Pons (tissue), 1 donor: ENCODE measurements at regions not wholly inside any gene's neighbourhood (a gene's known extent, or its start where the extent isn't known, plus 50 kb on each side); places are given as distances from the start of the nearest gene placed in this dataset.

ENCODE experiments used
- DNase-seq: peaks from one replicate; pipeline ENCODE4 v3.0.0-alpha.2; 2016; ENCODE audit warnings: low spot score

- no peak for DNase-seq
Measured at GRCh38 chr1:221366495-221367110, 375.3 kb downstream of the DUSP10 start.

DNA sequence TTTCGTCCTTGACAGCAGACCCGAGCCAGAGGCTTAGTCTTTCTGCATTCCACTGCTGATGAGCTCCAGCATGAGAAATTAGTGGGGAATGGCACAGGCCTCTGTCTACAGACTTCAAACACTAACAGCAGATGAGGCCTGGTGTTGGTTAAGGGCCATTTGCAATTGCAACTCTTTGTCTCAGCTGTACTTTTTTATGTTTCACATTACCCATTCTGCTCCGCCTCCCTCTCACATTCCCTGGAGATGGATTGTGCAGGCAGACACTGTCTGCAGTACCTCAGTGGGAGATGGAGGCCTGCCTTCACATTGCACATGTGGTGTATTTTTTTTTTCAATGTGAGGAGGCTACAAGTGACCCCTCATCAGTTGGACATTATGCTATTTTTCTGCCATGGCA is 370.2 kb downstream of the DUSP10 start:
- DNase-seq, result no peak

DNA sequence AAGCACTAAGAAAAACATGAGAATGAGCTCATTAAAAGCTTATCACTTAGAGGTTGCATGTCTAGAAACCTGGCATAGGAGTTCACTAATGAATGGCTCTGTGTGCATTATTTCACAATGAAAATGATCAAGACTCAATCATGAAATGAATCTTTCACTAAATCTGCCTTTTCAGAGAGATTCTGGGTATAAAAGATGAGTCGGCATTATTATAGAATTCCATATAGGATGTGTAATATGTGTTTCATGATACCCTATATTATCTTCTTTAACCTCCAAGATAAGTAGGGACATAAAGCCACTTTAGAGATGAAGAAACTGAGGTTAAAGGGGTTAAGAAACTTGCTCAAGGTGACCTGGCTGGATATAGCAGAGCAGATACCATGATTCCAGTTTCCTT is 368.1 kb downstream of the DUSP10 start:
- no peak for DNase-seq

DNA sequence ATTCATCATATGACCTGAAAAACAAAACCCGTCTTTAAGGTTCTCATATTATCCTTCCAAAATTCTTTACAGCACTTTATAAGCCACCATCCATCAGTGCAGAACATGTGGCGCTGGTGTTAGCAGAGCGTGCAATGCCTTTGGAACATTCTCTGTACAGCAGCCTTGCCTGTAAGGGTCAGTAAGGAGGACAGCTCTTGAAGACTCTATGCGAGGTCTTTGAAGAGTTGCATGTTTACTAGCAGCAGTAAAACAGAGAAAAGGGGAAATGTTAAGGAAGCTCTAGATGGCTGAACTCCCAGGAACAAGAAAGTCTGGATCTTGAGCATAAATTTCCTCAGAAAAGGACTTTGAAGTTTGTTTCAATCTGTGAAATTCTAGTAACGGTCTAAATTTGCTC is 365.6 kb downstream of the DUSP10 start:
- DNase-seq, result no peak

GRCh38 chr1:221381910-221382623 is 359.8 kb downstream of the DUSP10 start:
- DNase-seq, result no peak

DNA sequence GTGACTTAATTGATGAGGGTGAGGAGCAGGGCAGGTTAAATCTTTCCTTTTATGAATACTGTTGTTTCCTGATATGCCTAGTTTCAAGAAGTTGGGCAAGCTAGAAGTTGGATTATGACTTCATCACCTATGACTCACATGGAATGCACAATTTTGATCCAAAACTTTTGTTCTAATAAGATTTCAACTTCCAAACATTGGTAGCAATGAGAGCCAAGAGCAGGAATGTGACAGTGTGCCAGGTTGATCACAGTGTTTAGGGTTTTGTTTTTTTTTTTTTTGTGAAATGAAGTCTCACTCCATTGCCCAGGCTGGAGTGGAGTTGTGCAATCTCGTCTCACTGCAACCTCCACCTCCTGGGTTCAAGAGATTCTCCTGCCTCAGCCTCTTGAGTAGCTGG is 349.4 kb downstream of the DUSP10 start:
- DNase-seq, result no peak

GRCh38 chr1:221394011-221394544 is 347.8 kb downstream of the DUSP10 start:
- DNase-seq, result no peak

DNA sequence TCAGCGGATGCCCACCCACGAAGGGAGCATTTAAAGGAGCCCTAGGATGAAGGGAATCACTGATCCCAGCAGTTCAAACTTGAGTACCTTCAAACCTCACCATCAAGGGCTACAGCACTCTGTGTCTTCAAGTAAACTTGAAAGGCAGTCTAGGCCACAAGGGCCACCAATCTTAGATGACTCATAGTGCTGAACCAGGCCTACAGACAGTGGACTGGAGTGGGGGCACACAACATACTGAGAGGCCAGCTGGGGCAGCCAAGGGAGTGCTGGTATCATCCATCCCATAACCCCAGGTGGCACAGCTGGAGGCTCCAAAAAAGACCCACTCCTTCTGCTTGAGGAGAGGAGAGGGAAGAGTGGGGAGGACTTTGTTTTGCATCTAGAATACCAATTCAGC is 345.4 kb downstream of the DUSP10 start:
- no peak for DNase-seq

DNA sequence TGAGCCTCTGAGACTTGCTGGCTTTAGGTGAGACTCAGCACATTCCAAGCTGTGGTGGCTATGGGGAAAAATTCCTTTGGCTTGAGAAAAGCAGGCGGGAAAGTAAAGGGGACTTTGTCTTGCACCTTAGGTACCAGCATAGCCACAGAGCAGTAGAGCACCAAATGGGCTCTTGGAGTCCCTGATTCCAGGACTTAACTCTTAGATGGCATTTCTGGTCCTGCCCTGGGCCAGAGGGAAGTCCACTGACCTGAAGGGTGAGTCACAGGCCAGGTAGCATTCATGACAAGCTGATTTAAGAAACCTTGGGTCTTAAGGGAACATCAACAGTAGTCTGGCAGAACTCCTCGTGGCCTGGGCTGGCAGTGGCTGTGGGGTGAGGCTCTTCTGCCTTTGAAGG is 344.7 kb downstream of the DUSP10 start:
- no peak for DNase-seq

DNA sequence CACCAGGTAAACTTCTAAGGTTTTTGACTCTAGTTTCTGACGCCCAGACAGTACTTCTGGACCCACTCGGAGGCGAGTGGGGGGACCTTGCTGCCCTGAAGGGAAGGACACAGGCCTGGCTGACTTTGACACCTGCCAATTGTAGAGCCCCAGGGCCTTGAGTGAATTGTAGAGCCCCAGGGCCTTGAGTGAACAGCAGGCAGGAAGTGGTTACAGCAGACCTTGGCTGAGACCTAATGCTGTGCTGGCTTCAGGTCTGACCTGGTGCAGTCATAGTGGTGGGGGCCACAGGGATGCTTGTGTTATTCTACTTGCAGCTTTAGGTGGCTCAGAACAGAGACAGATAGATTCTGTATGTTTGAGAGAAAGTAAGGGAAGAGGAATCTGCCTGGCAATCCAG is 344.3 kb downstream of the DUSP10 start:
- no peak for DNase-seq

DNA sequence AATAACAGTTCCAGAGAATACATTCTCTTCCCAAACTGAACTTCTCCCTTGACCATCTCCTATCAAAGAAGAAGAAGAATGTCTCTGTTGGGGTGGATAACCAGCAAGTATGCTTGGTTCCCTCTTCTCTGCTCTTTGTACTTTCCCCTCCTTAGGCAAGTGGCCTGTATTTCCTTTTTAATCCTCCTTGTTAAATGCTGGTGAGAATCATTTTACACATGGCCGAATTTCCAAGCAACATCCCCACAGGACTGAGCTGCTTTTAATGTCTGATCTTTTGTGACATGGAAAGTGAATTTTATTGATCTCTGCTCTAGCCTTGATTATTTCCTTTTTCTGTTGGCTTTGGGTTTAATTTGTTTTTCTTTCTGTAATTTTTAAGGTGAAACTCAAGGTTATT is 336.7 kb downstream of the DUSP10 start:
- DNase-seq, result no peak

GRCh38 chr1:221408117-221408803 is 333.6 kb downstream of the DUSP10 start:
- DNase-seq, result no peak

DNA sequence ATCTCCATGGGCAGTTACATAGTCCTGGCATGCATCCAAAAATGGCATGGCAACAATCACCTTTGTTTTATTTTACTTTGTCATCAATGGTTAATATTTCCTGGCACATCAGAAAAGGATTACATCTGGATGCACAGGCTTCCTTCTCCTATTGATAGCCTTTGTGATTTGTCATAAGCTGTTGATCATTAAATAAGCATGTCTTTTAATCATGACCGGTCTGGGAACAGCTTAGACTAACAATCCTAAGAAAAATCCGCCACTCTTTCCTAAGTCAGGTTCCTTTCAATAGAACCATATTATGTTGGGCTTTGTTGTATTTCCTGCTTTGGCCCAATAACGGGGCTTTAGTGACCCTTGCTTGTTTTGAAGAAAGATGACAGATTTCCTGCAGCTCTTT is 330.6 kb downstream of the DUSP10 start:
- no peak for DNase-seq

DNA sequence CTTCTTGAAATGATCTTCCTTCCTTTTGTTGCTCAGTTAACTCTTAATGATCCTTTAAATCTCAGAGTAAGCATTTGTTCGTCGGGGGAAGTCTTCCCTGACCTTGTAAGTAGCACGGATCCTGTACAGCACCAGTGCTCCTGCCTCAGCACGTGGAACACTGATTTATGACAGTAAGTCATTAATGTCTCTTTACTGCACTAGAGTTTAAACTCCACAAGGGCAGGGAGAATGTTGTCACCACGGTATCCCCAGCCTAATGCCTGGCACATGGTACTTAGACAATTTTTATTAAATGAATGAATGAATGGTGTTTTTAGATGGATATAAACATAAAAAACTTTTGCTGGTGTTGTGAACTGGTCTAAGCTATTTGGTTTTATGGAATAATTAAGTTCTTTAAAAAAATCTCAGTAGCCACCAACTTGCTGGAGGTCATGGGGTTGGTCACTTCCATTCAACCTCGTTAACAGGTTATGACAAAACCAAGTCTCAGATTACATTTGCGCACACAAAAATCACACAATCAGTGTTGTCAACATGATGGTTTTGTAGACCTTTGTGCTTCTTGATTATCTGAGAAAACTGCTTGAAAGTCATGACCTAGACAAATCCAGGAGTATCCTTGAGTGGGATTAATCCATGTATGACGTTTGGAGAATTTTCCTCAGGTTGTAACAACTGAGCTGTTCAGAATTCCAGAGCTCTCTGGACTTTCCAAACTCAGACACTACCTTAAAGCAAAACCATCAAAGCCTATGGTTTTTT is 326.9 kb downstream of the DUSP10 start:
- DNase-seq, result no peak

GRCh38 chr1:221415651-221416050 is 326.2 kb downstream of the DUSP10 start:
- no peak for DNase-seq

GRCh38 chr1:221416142-221416541 is 325.7 kb downstream of the DUSP10 start:
- DNase-seq, result no peak

- DNase-seq, result no peak
Measured at GRCh38 chr1:221416723-221417122, 325.2 kb downstream of the DUSP10 start.

- no peak for DNase-seq
Measured at GRCh38 chr1:221418346-221418745, 323.5 kb downstream of the DUSP10 start.

DNA sequence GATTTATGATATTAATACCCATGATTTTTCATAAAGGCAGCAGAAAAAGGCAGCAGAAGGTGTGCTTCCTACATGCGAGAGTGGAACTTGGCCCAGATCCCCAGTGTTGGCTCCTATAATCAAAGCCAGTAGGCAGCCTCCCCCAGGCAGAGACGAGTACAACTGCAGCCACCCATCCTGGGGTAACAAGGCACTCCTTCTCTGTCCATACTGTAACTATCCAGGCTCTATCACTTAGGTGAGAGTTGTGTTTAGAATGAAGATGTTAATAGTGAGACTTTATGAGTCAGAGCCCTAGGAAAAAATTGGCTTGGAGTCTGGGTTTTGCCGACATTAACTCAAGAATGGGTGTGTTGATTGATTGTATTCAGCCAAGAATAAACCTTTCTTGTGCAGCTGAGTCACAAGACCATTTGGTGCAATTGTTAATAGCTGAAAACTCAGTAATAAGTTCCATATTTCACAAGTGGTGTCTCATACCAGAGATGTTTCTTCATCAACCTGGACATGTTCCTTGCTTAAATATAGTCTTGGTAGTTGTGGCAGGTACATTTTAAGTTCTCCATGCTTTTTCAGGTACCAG is 322.3 kb downstream of the DUSP10 start:
- DNase-seq, result no peak

DNA sequence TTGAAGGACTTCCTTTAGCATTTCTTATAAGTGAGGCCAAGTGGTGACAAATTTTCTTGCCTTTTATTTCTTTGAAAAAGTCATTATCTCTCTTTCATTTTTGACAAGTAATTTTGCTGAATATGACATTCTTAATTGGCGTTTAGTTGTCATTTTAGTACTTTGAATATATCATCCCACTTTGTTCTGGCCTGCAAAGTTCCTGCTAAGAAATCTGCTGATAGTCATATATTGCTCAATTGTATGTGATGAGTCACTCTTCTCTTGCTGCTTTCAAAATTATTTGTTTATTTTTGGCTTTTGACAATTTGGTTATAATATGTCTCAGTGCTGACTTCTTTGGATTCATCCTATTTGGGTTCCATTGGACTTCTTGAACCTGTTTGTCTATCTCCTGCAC is 312.6 kb downstream of the DUSP10 start:
- no peak for DNase-seq

- DNase-seq, result no peak
Measured at GRCh38 chr1:221430152-221430960, 311.5 kb downstream of the DUSP10 start.
